Spinal cord (tissue), 9 donors: ENCODE measurements at regions not wholly inside any gene's neighbourhood (a gene's known extent, or its start where the extent isn't known, plus 50 kb on each side); places are given as distances from the start of the nearest gene placed in this dataset.
"Not testable (repeated sequence)": the region's sequence is repeated elsewhere in the genome, so short reads cannot be mapped to it uniquely, and the experiment has no call there.

ENCODE experiments used
- DNase-seq, 6 donors: peaks; one replicate each; pipeline versions ENCODE4 v3.0.0 to v3.0.0-alpha.2; 2013 to 2015; ENCODE audit warnings: low spot score in 6 of 6, low read depth in 4 of 6
- H3K27ac ChIP-seq: one replicate; pipeline ENCODE4 v1.5.1; 2013; ENCODE audit warnings: low read depth, low read length, control low read depth
- H3K27me3 ChIP-seq: one replicate; pipeline ENCODE4 v1.6.1; 2013; ENCODE audit warnings: low read length; ENCODE audit not compliant: control insufficient read depth, insufficient read depth
- H3K36me3 ChIP-seq: one replicate; pipeline ENCODE4 v1.6.1; 2013; ENCODE audit warnings: low read length; ENCODE audit not compliant: control insufficient read depth, insufficient read depth
- H3K4me1 ChIP-seq: one replicate; pipeline ENCODE4 v1.6.1; 2013; ENCODE audit warnings: low read length; ENCODE audit not compliant: control insufficient read depth, insufficient read depth
- H3K4me3 ChIP-seq: one replicate; pipeline ENCODE4 v1.5.1; 2013; ENCODE audit warnings: low read depth, low read length, control low read depth
- H3K9me3 ChIP-seq: one replicate; pipeline ENCODE4 v1.6.1; 2013; ENCODE audit warnings: low read length; ENCODE audit not compliant: control insufficient read depth, insufficient read depth
- WGBS: methylation state at CpG from one replicate; pipeline ENCODE4 v1.1.5; 2013; ENCODE audit warnings: missing lambda C conversion rate; ENCODE audit not compliant: insufficient coverage; 5-methylcytosine and 5-hydroxymethylcytosine counted together
- donor health status: healthy.

DNA sequence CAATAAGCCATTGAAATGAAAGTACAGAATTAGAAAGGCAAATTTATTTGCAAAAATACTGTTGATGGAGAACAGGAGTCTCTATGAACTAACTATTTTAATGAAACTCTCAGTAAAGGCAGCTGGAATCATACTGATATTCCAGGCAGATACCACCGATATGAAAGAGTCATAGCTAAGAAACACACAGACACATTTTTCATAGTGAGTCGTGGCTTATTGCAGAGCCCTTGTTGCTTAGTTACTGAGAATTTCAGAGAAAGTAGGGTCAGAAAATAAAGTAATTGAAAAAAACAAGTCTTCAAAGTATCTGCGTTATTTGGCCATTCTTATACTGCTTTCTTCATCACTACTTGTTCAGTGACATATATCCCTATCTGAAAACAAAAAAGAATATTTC is 1890.9 kb downstream of the PCDH9 start:
- Histone ChIP-seq H3K9me3 (no peaks in the 10 kb centered on the region), H3K27me3 (no peaks in the 10 kb centered on the region), H3K36me3 (no peaks in the 10 kb centered on the region), H3K27ac (no peak overlapping the region), H3K4me1 (peaks cover 4% of the 10 kb centered on the region), H3K4me3 (no peak overlapping the region)
- DNase-seq: peak in 1 of 6 donors; percentile 9
- WGBS: no CpG with 5 or more reads among the region's 3 CpGs

DNA sequence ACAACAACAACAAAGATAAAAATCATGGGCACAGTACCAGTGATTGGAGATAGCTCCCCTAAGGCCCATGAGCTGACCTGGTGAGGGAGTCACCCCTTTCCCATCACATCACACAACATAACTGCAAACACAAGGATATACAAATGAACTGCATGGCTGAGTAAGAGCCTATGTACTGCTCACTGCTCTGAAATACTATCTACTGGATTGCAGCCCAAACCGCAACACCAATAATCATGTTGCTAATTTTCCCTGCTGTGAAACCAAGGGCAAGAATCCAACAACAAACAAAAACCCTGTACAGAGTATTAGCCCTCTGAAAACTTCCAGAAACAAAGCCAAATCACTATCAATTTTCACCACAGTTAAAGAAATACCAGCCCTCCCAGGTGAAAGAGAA is 1893.2 kb downstream of the PCDH9 start:
- Histone ChIP-seq H3K27ac (no peak overlapping the region), H3K4me3 (no peak overlapping the region), H3K4me1 (peaks cover 4% of the 10 kb centered on the region), H3K9me3 (no peaks in the 10 kb centered on the region), H3K36me3 (no peaks in the 10 kb centered on the region), H3K27me3 (no peaks in the 10 kb centered on the region)
- 50% methylated on average over 1 of the region's 1 CpG for WGBS
- DNase-seq: peak in 2 of 6 donors; percentile 30 to 44

DNA sequence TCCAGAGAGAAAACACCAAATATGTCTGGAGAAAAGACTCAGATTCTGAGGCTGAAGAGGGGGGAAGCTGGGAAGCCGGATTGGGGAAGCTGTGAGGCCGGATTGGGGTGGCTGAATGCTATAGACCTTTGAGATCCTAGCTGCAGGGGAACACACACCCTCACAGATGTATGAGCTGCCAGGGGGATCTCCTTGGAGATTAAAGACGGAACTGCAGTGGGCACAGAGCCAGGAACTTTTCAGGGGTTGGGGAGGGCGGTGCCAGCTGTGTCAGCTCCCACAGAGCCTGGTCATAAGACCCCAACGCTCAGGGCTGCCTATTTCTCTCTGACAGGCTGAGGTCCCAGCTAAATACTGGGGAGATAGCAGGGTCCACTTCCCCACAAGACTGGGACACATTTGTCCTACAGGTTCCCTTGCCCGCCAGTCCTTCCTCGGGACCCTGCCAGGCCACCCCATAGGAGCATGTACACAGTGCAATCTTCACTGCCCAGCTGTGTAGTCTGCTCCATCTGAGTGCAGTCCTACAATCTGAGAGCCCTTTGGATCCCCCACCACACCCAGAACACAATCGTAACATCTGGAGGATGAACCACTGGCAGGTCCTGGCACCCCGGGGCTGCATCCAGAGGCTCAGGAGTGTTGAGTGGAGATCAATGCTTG is 1893.9 kb downstream of the PCDH9 start:
- Histone ChIP-seq H3K4me3 (no peak overlapping the region), H3K27ac (no peak overlapping the region), H3K27me3 (no peaks in the 10 kb centered on the region), H3K9me3 (no peaks in the 10 kb centered on the region), H3K4me1 (peaks cover 4% of the 10 kb centered on the region), H3K36me3 (no peaks in the 10 kb centered on the region)
- peak in 2 of 6 donors; percentile 6 to 15 for DNase-seq
- 44% methylated on average over 5 of the region's 9 CpGs for WGBS

DNA sequence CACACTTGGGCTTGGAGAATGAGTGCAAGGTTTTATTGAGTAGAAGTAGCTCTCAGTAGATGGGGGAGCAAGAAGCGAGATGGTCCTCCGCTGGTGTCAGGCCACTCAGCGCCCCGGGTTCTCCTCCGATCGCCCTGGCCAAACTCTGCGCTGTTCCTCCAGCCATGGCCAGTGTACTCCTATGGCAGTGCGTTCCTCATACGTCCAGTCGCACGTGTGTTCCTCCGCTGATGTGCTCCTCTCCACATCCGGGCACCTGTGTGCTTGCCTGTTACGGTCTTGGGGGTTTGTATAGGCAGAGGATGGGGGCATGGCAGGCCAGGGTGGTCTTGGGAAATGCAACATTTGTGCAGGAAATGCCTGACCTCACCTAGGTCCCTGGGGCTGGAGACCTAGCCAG is 1899.4 kb downstream of the PCDH9 start:
- DNase-seq: no peak
- Histone ChIP-seq H3K4me1 (no peaks in the 10 kb centered on the region), H3K36me3 (no peaks in the 10 kb centered on the region), H3K4me3 (no peak overlapping the region), H3K27me3 (no peaks in the 10 kb centered on the region), H3K9me3 (no peaks in the 10 kb centered on the region), H3K27ac (no peak overlapping the region)
- 96% methylated on average over 14 of the region's 14 CpGs for WGBS

DNA sequence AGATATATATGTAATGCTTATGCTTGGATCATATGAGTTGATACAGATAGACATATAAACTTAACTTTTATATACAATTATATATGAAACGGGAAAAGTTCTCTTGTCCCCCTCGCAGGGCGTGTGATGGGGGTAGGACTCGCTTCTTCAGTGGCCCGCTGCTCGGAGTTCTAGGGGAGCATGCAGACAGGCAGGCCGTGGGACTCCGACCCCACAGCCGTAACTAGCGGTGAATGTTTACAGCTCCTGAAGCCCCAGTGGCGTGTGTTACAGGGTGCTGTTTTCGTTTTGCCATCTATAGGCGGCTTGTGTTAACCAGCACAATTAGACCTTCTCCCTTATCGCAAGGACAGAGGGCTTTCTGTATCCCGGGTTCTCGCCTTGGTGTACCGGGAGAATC is 1899.8 kb downstream of the PCDH9 start:
- H3K4me1 ChIP-seq: no peaks in the 10 kb centered on the region
- DNase-seq: no peak
- H3K36me3 ChIP-seq: no peaks in the 10 kb centered on the region
- H3K4me3 ChIP-seq: no peak overlapping the region
- no peak overlapping the region for H3K27ac ChIP-seq
- no peaks in the 10 kb centered on the region for H3K27me3 ChIP-seq
- WGBS: 99% methylated on average over 14 of the region's 17 CpGs
- H3K9me3 ChIP-seq: no peaks in the 10 kb centered on the region

DNA sequence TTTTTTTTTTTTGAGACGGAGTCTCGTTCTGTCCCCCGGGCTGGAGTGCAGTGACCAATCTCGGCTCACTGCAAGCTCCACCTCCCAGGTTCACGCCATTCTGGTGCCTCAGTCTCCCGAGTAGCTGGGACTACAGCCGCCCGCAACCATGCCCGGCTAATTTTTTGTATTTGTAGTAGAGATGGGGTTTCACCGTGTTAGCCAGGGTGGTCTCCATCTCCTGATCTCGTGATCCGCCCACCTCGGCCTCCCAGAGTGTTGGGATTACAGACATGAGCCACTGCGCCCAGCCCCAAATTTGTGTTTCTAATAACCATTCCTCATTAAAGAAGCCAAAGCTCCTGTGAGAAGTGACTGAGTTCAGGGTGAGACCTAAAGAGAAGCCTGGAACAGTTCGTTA is 1906.9 kb downstream of the PCDH9 start:
- not testable (repeated sequence) for H3K4me1 ChIP-seq, H3K36me3 ChIP-seq, H3K27me3 ChIP-seq, DNase-seq, H3K4me3 ChIP-seq, H3K9me3 ChIP-seq, H3K27ac ChIP-seq
- WGBS: 100% methylated on average over 7 of the region's 15 CpGs

DNA sequence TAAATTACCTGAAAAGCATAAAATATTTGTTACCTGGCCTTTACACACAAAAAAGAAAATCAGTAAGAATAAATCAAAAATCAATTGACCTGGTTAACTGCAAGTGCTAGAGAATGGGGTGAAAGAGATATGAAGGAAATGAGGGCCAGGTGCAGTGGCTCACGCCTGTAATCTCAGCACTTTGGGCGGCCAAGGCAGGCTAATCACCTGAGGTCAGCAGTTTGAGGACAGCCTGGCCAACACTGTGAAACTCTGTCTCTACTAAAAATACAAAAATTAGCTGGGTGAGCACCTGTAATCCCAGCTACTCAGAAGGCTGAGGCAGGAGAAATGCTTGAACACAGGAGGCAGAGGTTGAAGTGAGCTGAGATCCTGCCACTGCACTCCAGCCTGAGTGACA is 1908.7 kb downstream of the PCDH9 start:
- not testable (repeated sequence) for H3K27ac ChIP-seq, H3K36me3 ChIP-seq, H3K9me3 ChIP-seq, H3K27me3 ChIP-seq, DNase-seq, H3K4me1 ChIP-seq, H3K4me3 ChIP-seq
- no CpG with 5 or more reads among the region's 2 CpGs for WGBS

DNA sequence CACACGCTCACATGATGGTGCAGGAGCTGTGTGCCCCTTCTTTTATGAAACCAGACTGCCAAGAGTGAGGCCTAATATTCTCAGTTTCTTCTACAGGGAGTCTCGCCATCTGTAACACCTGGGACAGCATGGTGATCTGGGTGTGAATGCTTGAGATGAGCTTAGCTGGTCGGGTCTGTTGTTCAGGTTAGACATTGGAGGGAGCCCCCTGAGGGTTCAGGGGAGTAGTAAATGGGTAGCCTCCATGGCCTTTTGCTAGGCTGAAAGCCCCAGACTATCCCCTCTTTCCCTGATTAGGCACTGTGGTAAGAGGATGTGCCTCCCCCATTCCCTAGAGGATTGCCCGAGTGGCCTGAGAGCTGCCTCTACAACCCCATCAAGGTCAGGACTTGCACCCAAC is 1916.1 kb downstream of the PCDH9 start:
- H3K27ac ChIP-seq: no peak overlapping the region
- no peaks in the 10 kb centered on the region for H3K27me3 ChIP-seq
- H3K9me3 ChIP-seq: no peaks in the 10 kb centered on the region
- no peak for DNase-seq
- no peak overlapping the region for H3K4me3 ChIP-seq
- no peaks in the 10 kb centered on the region for H3K4me1 ChIP-seq
- 86% methylated on average over 4 of the region's 4 CpGs for WGBS
- no peaks in the 10 kb centered on the region for H3K36me3 ChIP-seq

DNA sequence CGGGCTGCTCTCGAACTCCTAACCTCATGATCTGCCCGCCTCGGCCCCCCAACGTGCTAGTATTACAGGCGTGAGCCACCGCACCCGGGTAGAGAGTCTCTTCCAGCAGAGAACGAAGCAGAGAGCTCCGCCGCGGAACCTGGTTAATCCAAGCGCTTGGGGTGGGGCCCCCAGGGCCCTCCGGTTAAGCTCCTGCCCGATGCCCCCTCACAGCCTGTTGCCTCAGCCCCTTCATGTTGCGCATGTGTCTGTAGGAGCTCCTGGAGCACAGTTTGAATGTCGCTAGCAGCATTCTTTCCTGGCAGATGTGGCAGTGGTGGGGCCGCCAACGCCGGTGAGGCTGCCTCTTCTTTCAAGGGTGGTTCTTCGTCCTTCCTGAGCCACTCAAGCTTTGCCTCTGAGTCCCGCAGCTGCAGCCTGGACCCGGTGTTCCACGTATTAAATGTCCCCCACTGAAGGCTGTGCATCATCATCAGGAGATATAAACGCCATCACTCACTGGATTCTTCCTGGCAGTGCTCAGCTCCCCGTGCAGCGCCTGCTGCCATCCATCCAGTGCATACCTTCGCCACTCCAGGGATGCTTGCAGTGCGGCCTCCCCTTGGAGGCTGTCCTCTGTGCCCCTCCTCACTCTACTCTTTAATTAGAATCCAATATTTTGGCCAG is 1919.3 kb downstream of the PCDH9 start:
- 92% methylated on average over 29 of the region's 29 CpGs for WGBS
- no peak for DNase-seq
- no peaks in the 10 kb centered on the region for H3K36me3 ChIP-seq
- no peak overlapping the region for H3K27ac ChIP-seq
- no peaks in the 10 kb centered on the region for H3K9me3 ChIP-seq
- no peaks in the 10 kb centered on the region for H3K4me1 ChIP-seq
- H3K4me3 ChIP-seq: no peak overlapping the region
- H3K27me3 ChIP-seq: no peaks in the 10 kb centered on the region

DNA sequence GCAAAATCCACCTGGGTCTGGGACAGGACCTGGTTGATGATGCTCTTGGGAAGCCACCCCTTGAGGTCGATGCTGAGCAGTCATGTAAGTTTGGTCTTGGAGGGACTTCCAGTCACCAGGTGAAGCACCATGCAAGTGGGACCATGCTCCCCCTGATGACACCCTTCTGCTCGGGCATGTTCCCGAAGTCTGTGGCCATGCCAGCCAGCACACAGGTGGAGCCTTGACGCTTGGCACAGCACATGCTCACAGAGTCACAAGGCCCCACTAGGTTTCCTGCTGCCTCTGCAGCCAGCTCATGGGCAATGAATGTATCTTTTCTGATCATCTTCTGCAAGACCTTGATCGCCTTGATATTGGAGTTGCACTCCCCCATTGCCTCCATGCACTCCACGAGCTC is 1920.2 kb downstream of the PCDH9 start:
- no peaks in the 10 kb centered on the region for H3K9me3 ChIP-seq
- H3K4me1 ChIP-seq: no peaks in the 10 kb centered on the region
- H3K4me3 ChIP-seq: no peak overlapping the region
- no peak overlapping the region for H3K27ac ChIP-seq
- H3K27me3 ChIP-seq: no peaks in the 10 kb centered on the region
- DNase-seq: no peak
- 95% methylated on average over 6 of the region's 6 CpGs for WGBS
- H3K36me3 ChIP-seq: no peaks in the 10 kb centered on the region
